ENCODE measurements at regions not wholly inside any gene's neighbourhood (a gene's known extent, or its start where the extent isn't known, plus 50 kb on each side); places are given as distances from the start of the nearest gene placed in this dataset.

GRCh38 chr2:226076529-226076928 lies 677.0 kb downstream of the NYAP2 start:
- FAIRE-seq: no peak

- FAIRE-seq: no peak
Measured at GRCh38 chr2:226074391-226074790, 674.9 kb downstream of the NYAP2 start.

GRCh38 chr2:226073496-226074160 lies 674.1 kb downstream of the NYAP2 start:
- FAIRE-seq: no peak

GRCh38 chr2:226066873-226067272 lies 667.4 kb downstream of the NYAP2 start:
- FAIRE-seq: no peak

- FAIRE-seq: no peak
Measured at GRCh38 chr2:226066391-226066790, 666.9 kb downstream of the NYAP2 start.

GRCh38 chr2:226064932-226065570 lies 665.5 kb downstream of the NYAP2 start:
- FAIRE-seq: no peak

GRCh38 chr2:226063704-226064440 lies 664.4 kb downstream of the NYAP2 start:
- FAIRE-seq: no peak

GRCh38 chr2:226059961-226060627 lies 660.6 kb downstream of the NYAP2 start:
- no peak for FAIRE-seq

- no peak for FAIRE-seq
Measured at GRCh38 chr2:226057914-226058313, 658.4 kb downstream of the NYAP2 start.

GRCh38 chr2:226057365-226057764 lies 657.9 kb downstream of the NYAP2 start:
- no peak for FAIRE-seq

GRCh38 chr2:226052772-226053416 lies 653.4 kb downstream of the NYAP2 start:
- no peak for FAIRE-seq

- FAIRE-seq: no peak
Measured at GRCh38 chr2:226050822-226051221, 651.3 kb downstream of the NYAP2 start.

- FAIRE-seq: no peak
Measured at GRCh38 chr2:226048611-226049010, 649.1 kb downstream of the NYAP2 start.

GRCh38 chr2:226045080-226045479 lies 645.6 kb downstream of the NYAP2 start:
- no peak for FAIRE-seq

- no peak for FAIRE-seq
Measured at GRCh38 chr2:226040344-226040900, 640.9 kb downstream of the NYAP2 start.

GRCh38 chr2:226037526-226037925 lies 638.0 kb downstream of the NYAP2 start:
- no peak for FAIRE-seq

GRCh38 chr2:226031647-226032501 lies 632.4 kb downstream of the NYAP2 start:
- FAIRE-seq: no peak

GRCh38 chr2:226030788-226031646 lies 631.5 kb downstream of the NYAP2 start:
- FAIRE-seq: no peak

- no peak for FAIRE-seq
Measured at GRCh38 chr2:226030369-226030768, 630.9 kb downstream of the NYAP2 start.

GRCh38 chr2:226023946-226024345 lies 624.4 kb downstream of the NYAP2 start:
- no peak for FAIRE-seq

- no peak for FAIRE-seq
Measured at GRCh38 chr2:226023383-226023782, 623.9 kb downstream of the NYAP2 start.
